Gastrocnemius medialis (tissue), 4 donors: ENCODE measurements at regions not wholly inside any gene's neighbourhood (a gene's known extent, or its start where the extent isn't known, plus 50 kb on each side); places are given as distances from the start of the nearest gene placed in this dataset.

Experiments
- CTCF ChIP-seq, 5 experiments: fragments of 450-650 bp in 3 of 5; fragments of 200-600 bp in 2 of 5; sonication (generic) in 2 of 5; IDR thresholded peaks in 4 of 5; conservative IDR thresholded peaks in 1 of 5; 1 replicate in 4 of 5; 2 replicates in 1 of 5; pipeline ENCODE4 v1.5.1; 2016 to 2019; ENCODE audit warnings: antibody characterized with exemption in 5 of 5, mild to moderate bottlenecking in 3 of 5, moderate library complexity in 3 of 5
- POLR2A ChIP-seq, 2 donors: fragments of 450-650 bp; IDR thresholded peaks; one replicate each; pipeline ENCODE4 v1.6.1; 2017; ENCODE audit warnings: antibody characterized with exemption in 2 of 2, mild to moderate bottlenecking in 2 of 2, moderate library complexity in 2 of 2

- no peak for TF ChIP-seq CTCF (IDR thresholded peaks at IDR 0.05 in 4 of 5, conservative IDR thresholded peaks at IDR 0.05 in 1 of 5)
- TF ChIP-seq POLR2A (IDR thresholded peaks at IDR 0.05) = no peak
These were observed 198.1 kb downstream of the FOXA2 start for GRCh38 chr20:22386306-22386623.
